Dermis blood vessel endothelial cell (primary cell): ENCODE measurements at regions not wholly inside any gene's neighbourhood (a gene's known extent, or its start where the extent isn't known, plus 50 kb on each side); places are given as distances from the start of the nearest gene placed in this dataset.

ENCODE experiments used
- DNase-seq: peaks from one replicate; pipeline ENCODE4 v3.0.0; 2010

GRCh38 chr3:177545964-177546363 lies 348.7 kb upstream of the TBL1XR1 start:
- no peak for DNase-seq

DNA sequence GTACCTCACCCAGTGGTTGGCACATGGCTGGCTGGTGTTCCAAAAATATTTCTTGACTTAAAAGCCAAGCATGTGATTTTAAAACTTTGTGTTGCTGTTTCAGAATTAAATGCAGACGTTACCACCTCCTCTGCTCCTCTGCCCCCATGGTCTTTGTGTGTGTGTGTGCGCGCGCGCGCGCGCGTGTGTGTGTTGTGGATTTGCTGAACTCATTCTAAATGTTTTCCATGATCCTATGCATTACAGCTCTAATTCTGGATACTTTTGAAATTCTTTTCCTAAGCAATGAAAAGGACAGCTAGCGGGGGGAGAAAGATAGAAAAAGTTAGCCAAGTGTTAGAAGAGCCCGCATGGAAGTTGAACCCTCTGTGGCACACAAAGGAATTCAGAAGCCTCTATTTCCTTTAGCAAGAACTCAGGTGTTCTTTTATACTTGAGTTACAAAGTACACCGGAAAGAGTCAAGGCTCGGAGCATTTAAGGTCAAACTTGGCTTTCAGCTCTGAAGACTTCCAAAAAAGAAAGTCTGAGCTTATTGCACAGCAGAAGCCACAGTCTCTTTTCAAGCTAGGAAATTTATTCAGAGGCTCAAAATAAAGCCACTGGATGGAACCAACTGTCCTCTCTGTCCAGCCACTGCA lies 350.5 kb upstream of the TBL1XR1 start:
- DNase-seq, result no peak

- no peak for DNase-seq
Measured at GRCh38 chr3:177550667-177551066, 353.4 kb upstream of the TBL1XR1 start.

DNA sequence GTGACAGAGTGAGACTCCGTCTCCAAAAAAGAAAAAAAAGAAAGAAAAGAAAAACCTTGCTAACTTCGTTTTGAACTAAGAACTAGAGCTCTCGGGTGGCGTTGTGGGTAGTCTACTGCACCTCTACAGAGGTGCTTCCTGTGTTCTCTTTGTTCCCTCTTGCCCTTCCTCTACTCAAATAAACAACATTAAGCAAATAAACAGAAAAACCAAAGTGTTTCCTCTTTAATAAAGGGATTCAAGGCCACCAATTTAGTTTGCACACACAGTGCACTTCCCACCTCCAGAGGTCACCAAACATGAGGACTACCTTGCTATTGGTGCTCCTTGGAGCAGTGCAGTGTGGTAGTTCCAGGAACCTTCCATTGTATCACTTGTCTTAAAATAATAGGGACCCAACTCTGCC lies 354.2 kb upstream of the TBL1XR1 start:
- no peak for DNase-seq

- DNase-seq, result no peak
Measured at GRCh38 chr3:177552051-177552450, 354.8 kb upstream of the TBL1XR1 start.

GRCh38 chr3:177553012-177553411 lies 355.7 kb upstream of the TBL1XR1 start:
- DNase-seq, result no peak

GRCh38 chr3:177553579-177553978 lies 356.3 kb upstream of the TBL1XR1 start:
- DNase-seq, result no peak

- DNase-seq, result no peak
Measured at GRCh38 chr3:177554895-177555759, 357.8 kb upstream of the TBL1XR1 start.

- DNase-seq, result no peak
Measured at GRCh38 chr3:177557548-177557947, 360.3 kb upstream of the TBL1XR1 start.

GRCh38 chr3:177561365-177561764 lies 364.1 kb upstream of the TBL1XR1 start:
- no peak for DNase-seq

GRCh38 chr3:177561769-177562392 lies 364.6 kb upstream of the TBL1XR1 start:
- no peak for DNase-seq

- DNase-seq, result no peak
Measured at GRCh38 chr3:177563243-177563780, 366.0 kb upstream of the TBL1XR1 start.

DNA sequence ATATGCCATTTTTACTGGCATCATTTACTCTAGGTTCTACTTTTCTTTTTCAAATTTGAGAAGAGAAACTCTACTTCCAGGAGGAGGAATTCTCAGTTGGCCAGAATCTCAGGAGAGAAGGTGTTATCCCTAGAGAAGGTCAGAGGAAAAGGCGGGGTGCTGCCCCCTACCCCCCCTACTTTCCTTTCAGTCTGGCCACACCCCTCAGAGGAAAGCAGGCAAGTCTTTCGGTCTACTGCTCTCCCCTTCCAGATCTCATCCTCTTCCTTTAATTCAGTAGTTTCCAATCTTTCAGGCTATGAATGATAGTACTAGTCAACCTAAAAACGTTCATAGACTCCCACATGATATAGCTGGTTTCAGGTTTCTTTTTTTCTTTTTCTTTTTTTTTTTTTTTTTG lies 366.5 kb upstream of the TBL1XR1 start:
- no peak for DNase-seq

DNA sequence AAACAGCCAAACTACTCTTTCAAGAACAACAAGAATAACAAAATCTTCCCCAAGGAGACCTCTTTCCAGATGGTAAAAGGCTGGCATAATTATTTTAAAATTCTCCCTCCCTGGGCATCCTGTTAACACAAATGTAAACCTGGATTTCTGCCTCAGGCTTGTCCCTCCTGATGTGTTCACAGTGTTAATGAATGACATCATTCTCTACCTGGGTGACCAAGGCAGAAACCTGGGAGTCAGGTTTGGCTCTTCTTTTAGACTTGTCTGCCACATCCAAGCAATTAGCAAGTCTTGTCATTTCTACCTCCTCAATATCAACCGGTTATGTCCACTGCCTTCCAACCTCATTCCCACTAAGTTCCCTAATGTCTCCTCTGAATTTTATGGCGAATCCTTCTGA lies 368.7 kb upstream of the TBL1XR1 start:
- no peak for DNase-seq

- DNase-seq, result no peak
Measured at GRCh38 chr3:177567833-177568232, 370.6 kb upstream of the TBL1XR1 start.

DNA sequence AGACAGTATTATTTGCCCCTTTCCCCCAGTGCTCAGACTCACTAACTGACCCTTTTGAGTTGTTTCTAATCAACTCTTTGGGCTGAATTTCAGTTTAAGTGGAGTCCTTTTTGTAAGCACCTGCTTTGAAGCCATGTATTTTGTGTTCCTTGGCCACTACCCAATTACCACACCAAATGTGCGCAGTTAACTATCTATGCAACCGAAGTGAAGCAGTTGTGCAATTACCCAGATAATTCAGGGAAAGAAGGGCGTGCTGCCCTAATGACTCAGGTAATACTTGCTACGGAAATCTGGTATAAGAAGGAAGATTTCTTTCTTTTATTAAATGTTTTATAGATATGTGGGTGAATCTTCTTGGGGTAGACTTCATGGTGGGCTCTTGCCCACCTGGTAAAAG lies 371.9 kb upstream of the TBL1XR1 start:
- DNase-seq, result no peak

DNA sequence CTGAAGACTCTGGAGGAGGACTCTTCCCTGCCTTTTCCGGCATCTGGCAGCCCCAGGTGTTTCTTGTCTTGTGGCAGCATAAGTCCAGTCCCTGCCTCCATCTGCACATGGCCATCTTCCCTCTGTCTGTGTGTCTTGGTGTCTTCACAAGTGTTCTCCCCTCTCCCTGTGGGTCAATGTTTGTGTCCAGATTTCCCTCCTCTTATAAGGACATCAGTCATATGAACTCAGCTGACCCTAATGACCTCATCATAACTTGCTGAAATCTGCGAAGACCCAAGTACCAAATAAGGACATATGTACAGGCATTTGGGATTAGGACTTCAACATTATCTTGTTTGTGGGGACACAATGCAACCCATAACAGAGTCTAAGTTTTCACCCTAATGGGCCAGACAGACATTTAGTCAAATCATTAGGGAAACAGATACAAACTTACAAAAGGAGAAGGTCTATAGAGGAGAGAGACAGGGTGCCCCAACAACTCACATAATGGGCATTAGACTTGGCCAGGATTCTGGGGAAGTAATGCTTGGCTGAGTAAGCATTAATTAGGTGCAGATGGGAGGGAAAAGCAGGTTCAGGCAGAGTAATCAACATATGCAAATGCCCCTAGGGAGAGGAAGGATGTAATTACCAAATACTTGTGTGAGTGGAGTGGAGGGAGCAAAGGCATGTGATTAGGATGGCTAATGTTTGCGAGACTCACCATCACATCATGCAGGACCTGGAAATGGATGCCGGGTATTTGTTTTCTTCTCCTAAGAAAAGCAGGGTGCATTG lies 372.8 kb upstream of the TBL1XR1 start:
- DNase-seq, result no peak

- DNase-seq, result no peak
Measured at GRCh38 chr3:177571271-177571943, 374.1 kb upstream of the TBL1XR1 start.

GRCh38 chr3:177571944-177572315 lies 374.6 kb upstream of the TBL1XR1 start:
- DNase-seq, result no peak

DNA sequence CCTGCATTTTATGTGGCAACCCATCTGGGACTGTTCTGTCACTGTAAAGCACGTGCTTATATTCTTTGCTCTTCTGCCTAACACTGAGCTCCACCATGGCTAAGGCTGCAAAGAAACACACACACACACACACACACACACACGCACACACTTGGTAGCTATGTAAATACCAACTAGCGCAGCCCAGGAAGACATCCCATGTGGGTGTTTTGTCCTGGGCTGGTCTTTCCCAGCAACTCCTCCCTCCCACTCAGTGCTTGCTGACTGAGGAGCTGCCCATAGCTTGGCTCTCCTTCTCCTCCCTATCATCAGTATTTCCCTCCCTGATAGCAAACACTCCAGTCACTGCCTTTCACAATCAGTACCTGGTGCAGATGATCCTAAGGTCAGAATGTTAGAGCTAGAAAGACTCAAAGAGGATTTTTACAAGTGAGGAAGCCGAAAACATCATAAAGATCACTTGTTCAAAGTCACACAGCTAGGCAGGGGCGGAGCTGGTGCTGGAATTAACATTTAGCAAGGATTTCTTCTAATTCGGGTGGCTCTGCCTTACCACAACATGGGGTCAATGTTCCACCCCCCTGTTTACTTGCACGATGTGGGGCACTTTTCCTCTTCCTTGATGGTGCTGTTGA lies 377.1 kb upstream of the TBL1XR1 start:
- DNase-seq, result no peak

DNA sequence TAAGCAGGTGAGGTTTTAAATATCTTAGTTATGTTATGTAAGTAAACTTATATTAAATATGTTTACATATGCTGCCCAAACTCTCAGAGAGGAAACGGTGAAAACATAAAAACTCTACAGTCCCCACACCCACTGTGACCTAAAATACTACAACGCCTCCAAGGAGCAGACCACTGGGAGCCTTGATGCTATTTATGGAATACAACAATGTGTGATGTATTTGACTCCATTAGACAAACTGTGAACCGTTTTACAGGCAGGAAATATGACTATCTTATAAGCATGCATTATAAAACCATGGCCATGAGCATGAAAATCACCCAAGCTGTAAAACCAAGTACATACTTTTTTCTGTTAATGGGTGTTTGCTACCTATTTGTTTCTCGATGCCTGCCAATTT lies 379.5 kb upstream of the TBL1XR1 start:
- no peak for DNase-seq

DNA sequence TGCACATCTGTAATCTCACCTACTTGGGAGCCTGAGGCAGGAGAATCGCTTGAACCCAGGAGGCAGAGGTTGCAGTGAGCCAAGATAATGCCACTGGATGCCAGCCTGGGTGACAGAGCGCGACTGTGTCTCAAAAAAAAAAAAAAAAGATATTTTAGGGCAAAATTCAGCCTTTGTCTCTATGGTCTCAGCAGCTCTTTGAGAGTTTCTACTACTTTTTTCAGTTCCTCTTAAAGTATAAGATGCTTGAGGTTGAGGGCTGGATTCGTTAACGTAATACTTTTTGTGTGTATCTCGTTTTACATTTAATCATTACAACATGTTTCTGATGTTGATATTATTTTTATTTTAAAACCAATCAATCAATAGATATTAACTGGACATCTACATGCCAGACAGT lies 381.2 kb upstream of the TBL1XR1 start:
- DNase-seq, result no peak
